Esophagus squamous epithelium (tissue), 4 donors: ENCODE measurements at regions not wholly inside any gene's neighbourhood (a gene's known extent, or its start where the extent isn't known, plus 50 kb on each side); places are given as distances from the start of the nearest gene placed in this dataset.

Experiments
- CTCF ChIP-seq, 6 experiments: fragments of 450-650 bp in 4 of 6; fragments of 200-600 bp in 2 of 6; sonication (generic) in 2 of 6; IDR thresholded peaks; one replicate each; pipeline ENCODE4 v1.5.1; 2016 to 2019; ENCODE audit warnings: antibody characterized with exemption in 6 of 6, mild to moderate bottlenecking in 4 of 6, moderate library complexity in 4 of 6
- POLR2A ChIP-seq, 4 donors: fragments of 450-650 bp; IDR thresholded peaks; one replicate each; pipeline ENCODE4 v1.6.1; 2017; ENCODE audit warnings: antibody characterized with exemption in 4 of 4, mild to moderate bottlenecking in 4 of 4, moderate library complexity in 3 of 4

GRCh38 chr12:4991373-4991772, 52.3 kb upstream of the KCNA5 start:
- TF ChIP-seq POLR2A (IDR thresholded peaks at IDR 0.05) (no peak), CTCF (IDR thresholded peaks at IDR 0.05) (no peak)
